Head of caudate nucleus (tissue), 42 donors: ENCODE measurements at regions not wholly inside any gene's neighbourhood (a gene's known extent, or its start where the extent isn't known, plus 50 kb on each side); places are given as distances from the start of the nearest gene placed in this dataset.
"Not testable (repeated sequence)": the region's sequence is repeated elsewhere in the genome, so short reads cannot be mapped to it uniquely, and the experiment has no call there.

Source experiments
- DNase-seq, 42 donors: peaks; one replicate each; pipeline versions ENCODE4 v3.0.0 to v3.0.0-alpha.2; 2020 to 2021; ENCODE audit warnings: mixed read lengths in 7 of 42
- intact Hi-C: fragments of 100-400 bp; cut with DNase I; formaldehyde crosslinking; loops from one replicate; pipeline ENCODE4 v1.15.0; 2022

GRCh38 chr20:59481477-59482018 is 122.8 kb upstream of the PHACTR3 start:
- intact Hi-C loops, result no loop called here
- DNase-seq, result no peak

- intact Hi-C loops, result no loop called here
- DNase-seq, result peak in 1 of 42 donors; percentile 23
Observed at GRCh38 chr20:59482351-59483187, 121.8 kb upstream of the PHACTR3 start.

- DNase-seq, result peak in 1 of 42 donors; percentile 9
- intact Hi-C loops, result no loop called here
Observed at GRCh38 chr20:59483481-59483880, 120.9 kb upstream of the PHACTR3 start.

GRCh38 chr20:59484228-59484627 is 120.1 kb upstream of the PHACTR3 start:
- intact Hi-C loops, result no loop called here
- peak in 1 of 42 donors; percentile 43 for DNase-seq

DNA sequence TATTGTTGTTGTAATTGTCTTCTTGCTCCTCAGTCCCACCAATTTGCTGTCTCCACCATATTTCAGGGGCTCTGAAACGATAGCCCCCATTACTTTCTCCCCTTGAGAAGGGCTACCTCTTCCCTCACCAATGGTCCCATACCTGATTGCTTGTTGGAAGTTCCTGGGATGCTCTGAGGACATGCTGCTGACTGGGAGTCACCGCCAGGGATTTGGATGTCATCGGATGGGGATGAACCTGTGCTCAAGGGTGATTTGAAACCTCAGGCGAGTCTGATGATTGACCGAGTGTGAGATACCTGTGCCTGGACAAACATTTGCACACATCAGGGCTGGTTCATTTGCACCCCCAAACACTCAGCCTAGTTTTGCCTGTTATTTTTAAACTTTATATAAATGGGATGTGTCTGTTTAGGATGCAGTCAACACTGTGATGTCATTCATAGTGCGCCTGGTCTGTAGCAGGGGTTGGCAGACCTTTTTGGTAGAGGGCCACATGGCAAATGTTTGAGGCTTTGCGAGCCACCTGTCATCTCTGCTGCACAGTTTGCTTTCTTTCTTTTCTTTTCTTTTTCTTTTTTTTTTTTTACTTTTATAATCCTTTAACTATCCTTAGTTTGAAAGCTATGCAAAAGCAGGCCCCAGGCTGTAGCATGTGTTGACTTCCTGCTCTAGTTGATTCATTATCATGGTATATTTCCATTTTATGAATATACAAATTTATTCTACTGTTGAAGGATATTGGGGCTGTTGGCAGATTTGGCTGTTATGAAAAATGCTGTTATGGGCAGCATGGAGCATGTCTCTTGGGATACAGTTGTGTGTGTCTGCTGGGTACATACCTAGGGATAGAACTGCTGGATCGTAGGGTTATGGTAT is 118.5 kb upstream of the PHACTR3 start:
- intact Hi-C loops, result no loop called here
- peak in 1 of 42 donors; percentile 6 for DNase-seq

GRCh38 chr20:59488459-59488858 is 115.9 kb upstream of the PHACTR3 start:
- intact Hi-C loops, DNase-seq: not testable (repeated sequence)

- not testable (repeated sequence) for DNase-seq
Observed at GRCh38 chr20:59490196-59491004, 113.9 kb upstream of the PHACTR3 start.

DNA sequence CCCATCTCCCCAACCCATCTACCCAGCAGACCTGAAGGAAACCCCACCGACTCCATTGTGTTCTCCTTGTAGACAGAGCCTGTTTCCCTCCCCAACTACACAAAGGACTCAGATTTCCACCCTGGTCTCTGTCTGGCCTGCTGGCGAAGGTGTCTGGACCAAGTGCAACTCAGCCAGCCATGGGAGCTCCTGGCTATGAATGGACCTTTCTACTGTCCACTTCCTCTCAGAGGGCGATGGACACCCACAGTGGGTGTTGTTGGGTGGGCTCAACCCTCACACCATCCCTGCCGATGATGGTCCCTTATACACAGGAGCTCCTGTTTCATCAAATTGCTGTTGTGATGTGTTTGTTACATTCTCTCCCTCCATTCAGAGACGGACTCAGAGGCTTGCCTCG is 112.5 kb upstream of the PHACTR3 start:
- intact Hi-C loops, result loop anchor here (10.0 kb wide), 1 partner anchor 617 kb away; no protein-coding TSS in a partner anchor
- no peak for DNase-seq

More at GRCh38 chr20:59490196-59491004, 113.9 kb upstream of the PHACTR3 start:
- intact Hi-C loops, result loop anchor here (10.0 kb wide), 1 partner anchor 616 kb away; no protein-coding TSS in a partner anchor

DNA sequence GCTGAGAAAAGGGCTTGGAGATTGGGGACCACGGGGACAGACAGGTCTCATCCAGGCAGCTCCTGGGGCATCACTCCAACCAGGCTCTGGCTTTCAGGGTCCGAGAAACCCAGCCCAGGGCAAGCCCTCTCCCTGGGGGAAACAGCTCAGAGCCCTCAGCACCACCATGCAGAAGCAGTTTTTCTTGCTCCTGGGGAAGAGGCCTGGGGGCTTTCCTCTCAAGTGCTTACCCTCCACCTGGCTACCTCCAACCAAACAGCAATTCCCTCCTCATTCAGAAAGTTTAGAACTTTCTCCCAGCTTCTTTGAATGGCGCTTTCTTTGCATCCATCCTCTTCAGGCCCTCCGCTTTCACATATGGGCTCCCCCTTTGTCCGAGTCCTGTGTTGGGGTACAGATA is 110.4 kb upstream of the PHACTR3 start:
- intact Hi-C loops, result loop anchor here (10.0 kb wide), 1 partner anchor 619 kb away; no protein-coding TSS in a partner anchor
- no peak for DNase-seq

DNA sequence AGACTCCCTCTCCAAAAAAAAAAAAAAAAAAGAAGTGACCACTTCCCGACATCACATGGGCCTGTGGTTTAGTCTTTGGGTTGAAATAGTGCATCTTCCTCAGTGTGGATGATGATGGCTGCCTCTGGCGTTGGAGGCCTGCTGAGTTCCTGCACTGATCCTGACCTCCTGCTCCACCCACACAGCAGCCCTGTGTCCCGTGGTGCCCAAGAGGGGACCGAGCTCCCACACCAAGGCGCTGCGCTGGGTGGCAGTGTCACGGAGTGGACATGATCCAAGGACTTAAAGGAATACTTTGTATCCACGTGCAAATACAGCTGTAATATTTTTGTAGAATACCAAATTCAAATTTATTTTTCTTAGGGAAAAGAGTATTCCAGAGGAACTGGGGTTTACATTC is 109.2 kb upstream of the PHACTR3 start:
- intact Hi-C loops, result loop anchor here (10.0 kb wide), 1 partner anchor 620 kb away; no protein-coding TSS in a partner anchor

DNA sequence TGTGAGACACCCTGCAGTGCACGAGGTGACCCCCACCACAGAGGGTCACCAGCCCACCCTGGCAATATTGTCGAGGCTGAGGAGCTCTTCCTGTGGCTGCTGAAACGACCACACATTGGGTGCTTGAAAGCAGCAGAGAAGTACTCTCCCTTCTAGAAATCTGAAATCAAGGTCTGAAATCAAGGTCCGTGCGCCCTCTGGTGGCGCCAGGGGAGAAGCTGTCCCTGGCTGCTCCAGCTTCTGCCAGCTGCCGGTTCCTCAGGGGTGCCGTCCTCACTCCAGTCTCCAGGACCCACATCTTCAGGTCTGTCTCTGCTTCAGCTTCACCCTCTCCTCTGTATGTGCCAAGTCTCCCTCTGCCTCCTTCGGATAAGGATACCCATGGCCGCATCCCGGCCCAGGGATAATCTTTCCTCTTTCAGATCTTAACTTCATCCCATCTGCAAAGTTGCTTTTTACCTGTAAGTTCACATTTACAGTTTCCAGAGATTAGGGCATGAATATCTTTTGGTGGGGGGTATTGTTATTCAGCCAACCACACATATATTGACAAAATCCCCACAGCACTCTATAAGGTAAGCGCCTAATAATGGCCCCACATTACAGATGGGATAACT is 108.3 kb upstream of the PHACTR3 start:
- intact Hi-C loops, result loop anchor here (10.0 kb wide), 1 partner anchor 621 kb away; no protein-coding TSS in a partner anchor
- peak; percentile 38 to 89 (median 78) for DNase-seq

More for the DNA sequence above, 109.2 kb upstream of the PHACTR3 start:
- no peak for DNase-seq

- intact Hi-C loops, result loop anchor here (10.0 kb wide), 1 partner anchor 623 kb away; no protein-coding TSS in a partner anchor
- DNase-seq, result peak in 2 of 42 donors; percentile 16 to 17
Observed at GRCh38 chr20:59498291-59498690, 106.0 kb upstream of the PHACTR3 start.

DNA sequence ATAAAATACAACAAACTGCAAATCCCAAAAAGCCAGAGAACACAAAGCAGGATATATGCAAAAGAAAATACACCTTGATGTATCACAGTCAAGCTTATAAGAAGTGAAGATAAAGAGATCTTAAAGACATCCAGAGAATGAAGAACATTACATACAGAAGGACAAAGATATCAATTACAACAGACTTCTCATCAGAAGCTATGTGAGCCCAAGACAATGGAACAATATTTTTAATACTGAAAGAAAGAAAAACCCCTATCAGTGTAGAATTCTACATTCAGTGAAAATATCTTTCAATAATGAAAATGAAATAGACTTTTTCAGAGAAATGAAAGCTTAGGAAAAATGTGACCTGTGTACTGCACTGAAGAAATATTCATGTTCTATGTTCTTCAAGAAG is 104.5 kb upstream of the PHACTR3 start:
- DNase-seq, result no peak
- intact Hi-C loops, result loop anchor here (10.0 kb wide), 1 partner anchor 625 kb away; no protein-coding TSS in a partner anchor

- no peak for DNase-seq
- intact Hi-C loops, result no loop called here
Observed at GRCh38 chr20:59508729-59509128, 95.6 kb upstream of the PHACTR3 start.

- intact Hi-C loops, result no loop called here
- no peak for DNase-seq
Observed at GRCh38 chr20:59512651-59513050, 91.7 kb upstream of the PHACTR3 start.

DNA sequence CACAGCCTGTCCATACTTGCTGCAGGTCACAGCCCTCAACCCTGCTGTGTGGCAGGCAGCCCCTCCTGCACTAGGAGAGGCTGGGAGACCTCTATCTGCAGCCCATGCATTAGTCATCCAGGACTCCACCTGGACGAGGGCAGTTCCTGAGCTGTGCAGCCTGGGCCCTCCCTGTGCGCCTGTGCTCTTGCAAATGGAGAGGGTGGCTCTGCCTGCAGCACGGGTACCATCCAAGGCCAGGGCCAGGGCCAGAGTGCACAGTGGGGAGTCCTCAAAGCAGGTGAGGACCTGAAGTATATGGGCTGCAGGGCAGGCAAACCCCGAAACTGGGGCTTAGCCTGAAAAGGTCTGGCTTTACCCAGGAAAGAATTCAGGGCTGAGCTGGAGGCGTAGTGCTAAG is 89.8 kb upstream of the PHACTR3 start:
- no peak for DNase-seq
- intact Hi-C loops, result no loop called here

- DNase-seq, result peak; percentile 74 to 94 (median 86)
- intact Hi-C loops, result no loop called here
Observed at GRCh38 chr20:59515013-59515905, 89.1 kb upstream of the PHACTR3 start.
